ENCODE measurements at regions not wholly inside any gene's neighbourhood (a gene's known extent, or its start where the extent isn't known, plus 50 kb on each side); places are given as distances from the start of the nearest gene placed in this dataset.

DNA sequence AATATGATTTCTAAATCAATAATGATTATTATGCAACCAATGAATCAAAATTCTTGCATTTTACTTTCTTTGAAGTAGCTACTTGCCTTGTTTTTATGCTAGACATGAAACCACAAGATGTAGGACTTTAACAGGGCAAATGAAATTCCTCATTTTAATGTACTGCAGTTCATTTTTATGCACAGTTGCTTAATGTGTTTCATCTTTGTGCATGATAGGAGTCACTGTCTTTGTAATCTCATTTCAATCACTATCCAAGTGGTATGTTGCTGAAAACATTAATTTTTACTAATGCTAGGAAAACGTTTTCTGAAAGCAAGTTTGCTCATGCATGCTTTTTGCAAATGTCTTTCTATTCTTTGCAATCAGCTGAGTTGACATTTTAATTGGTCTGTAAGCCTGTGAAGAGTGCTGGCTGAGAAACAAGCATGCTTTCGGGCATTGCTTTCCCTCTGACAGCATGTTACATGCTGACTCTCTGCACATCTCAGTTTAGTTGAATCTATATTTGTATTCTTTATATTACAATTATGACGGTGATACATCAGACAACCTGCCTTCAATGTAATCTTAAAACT, 535.0 kb upstream of the CDH18 start:
- CTCF ChIA-PET = no interaction called here
- H3K36me3 ChIP-seq (ENCODE audit: control insufficient read depth in 2 of 2, insufficient read depth in 1 of 2, low read length in 2 of 2) = no peaks in the 10 kb centered on the region
- TF ChIP-seq ZNF133 (tag by site-specific recombination; IDR thresholded peaks at IDR 0.05) = no peak
- TF ChIP-seq BCL11A (tag by site-specific recombination; IDR thresholded peaks at IDR 0.05; ENCODE audit: low read depth) = no peak
- TF ChIP-seq ZNF548 (tag by site-specific recombination; IDR thresholded peaks at IDR 0.05) = no peak
- TF ChIP-seq, protein P1, sequence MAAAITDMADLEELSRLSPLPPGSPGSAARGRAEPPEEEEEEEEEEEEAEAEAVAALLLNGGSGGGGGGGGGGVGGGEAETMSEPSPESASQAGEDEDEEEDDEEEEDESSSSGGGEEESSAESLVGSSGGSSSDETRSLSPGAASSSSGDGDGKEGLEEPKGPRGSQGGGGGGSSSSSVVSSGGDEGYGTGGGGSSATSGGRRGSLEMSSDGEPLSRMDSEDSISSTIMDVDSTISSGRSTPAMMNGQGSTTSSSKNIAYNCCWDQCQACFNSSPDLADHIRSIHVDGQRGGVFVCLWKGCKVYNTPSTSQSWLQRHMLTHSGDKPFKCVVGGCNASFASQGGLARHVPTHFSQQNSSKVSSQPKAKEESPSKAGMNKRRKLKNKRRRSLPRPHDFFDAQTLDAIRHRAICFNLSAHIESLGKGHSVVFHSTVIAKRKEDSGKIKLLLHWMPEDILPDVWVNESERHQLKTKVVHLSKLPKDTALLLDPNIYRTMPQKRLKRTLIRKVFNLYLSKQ (tag by site-specific recombination; IDR thresholded peaks at IDR 0.05; ENCODE audit: borderline replicate concordance) = no peak
- POLR2A ChIA-PET = no interaction called here
- no peak overlapping the region for H3K27ac ChIP-seq (ENCODE audit: extremely low read depth, low read depth, low read length)
- no peaks in the 10 kb centered on the region for H3K4me1 ChIP-seq (ENCODE audit: control insufficient read depth, insufficient read depth, low read length)
- no peaks in the 10 kb centered on the region for H3K9me3 ChIP-seq (ENCODE audit: control insufficient read depth, insufficient read depth, low read depth, low read length)
- H3K4me3 ChIP-seq (ENCODE audit: low read depth, low read length) = no peak overlapping the region

DNA sequence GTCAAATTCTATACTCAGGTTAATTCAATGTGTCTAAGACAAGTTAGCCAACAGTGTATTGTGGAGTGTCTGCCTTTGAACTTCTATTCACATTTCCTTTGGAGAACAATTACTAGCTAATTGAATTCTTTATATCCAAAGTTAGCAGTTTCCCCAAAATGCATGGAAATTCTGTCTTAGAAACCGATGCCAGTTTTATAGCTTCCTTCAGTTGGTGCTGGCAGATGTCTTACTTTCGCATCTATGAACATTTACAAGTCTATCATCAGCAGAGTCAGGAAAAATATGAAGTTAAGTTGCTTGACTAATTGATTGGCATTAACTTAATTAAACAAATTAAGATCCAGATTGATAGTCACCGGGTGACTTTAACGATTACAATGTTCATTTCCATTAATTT, 527.6 kb upstream of the CDH18 start:
- CTCF ChIA-PET = no interaction called here

GRCh38 chr5:20514145-20514544, 526.1 kb upstream of the CDH18 start:
- no peak overlapping the region for H3K27ac ChIP-seq (ENCODE audit: extremely low read depth, low read depth, low read length)
- TF ChIP-seq ZNF529 (tag by site-specific recombination; IDR thresholded peaks at IDR 0.05; ENCODE audit: insufficient replicate concordance) (no peak), ZBTB10 (tag by site-specific recombination; IDR thresholded peaks at IDR 0.05) (no peak), ZFP3 (tag by site-specific recombination; IDR thresholded peaks at IDR 0.05; ENCODE audit: low read depth) (no peak), ZNF561 (tag by site-specific recombination; IDR thresholded peaks at IDR 0.05; ENCODE audit: borderline replicate concordance) (no peak), ELK4 (IDR thresholded peaks at IDR 0.05; ENCODE audit: borderline replicate concordance, low read depth, low read length) (no peak), HOXA7 (CRISPR knock-in tag; IDR thresholded peaks at IDR 0.05; ENCODE audit: borderline replicate concordance) (no peak), ZNF704 (tag by site-specific recombination; IDR thresholded peaks at IDR 0.05) (no peak), ZNF184 (tag by site-specific recombination; IDR thresholded peaks at IDR 0.05) (no peak), REPIN1 (tag by site-specific recombination; IDR thresholded peaks at IDR 0.05; ENCODE audit: low read depth) (no peak), ZBTB17 (tag by site-specific recombination; IDR thresholded peaks at IDR 0.05) (no peak), ZNF114 (tag by site-specific recombination; IDR thresholded peaks at IDR 0.05) (no peak), WT1 (tag by site-specific recombination; IDR thresholded peaks at IDR 0.05) (no peak)
- TF ChIP-seq, protein P2, sequence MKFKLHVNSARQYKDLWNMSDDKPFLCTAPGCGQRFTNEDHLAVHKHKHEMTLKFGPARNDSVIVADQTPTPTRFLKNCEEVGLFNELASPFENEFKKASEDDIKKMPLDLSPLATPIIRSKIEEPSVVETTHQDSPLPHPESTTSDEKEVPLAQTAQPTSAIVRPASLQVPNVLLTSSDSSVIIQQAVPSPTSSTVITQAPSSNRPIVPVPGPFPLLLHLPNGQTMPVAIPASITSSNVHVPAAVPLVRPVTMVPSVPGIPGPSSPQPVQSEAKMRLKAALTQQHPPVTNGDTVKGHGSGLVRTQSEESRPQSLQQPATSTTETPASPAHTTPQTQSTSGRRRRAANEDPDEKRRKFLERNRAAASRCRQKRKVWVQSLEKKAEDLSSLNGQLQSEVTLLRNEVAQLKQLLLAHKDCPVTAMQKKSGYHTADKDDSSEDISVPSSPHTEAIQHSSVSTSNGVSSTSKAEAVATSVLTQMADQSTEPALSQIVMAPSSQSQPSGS (tag by site-specific recombination; IDR thresholded peaks at IDR 0.05; ENCODE audit: low read depth) = no peak
- H3K4me1 ChIP-seq (ENCODE audit: control insufficient read depth, insufficient read depth, low read length) = no peaks in the 10 kb centered on the region
- H3K36me3 ChIP-seq (ENCODE audit: control insufficient read depth in 2 of 2, insufficient read depth in 1 of 2, low read length in 2 of 2) = no peaks in the 10 kb centered on the region
- ChIA-PET CTCF (no interaction called here), POLR2A (no interaction called here)
- H3K4me3 ChIP-seq (ENCODE audit: low read depth, low read length) = no peak overlapping the region
- H3K9me3 ChIP-seq (ENCODE audit: control insufficient read depth, insufficient read depth, low read depth, low read length) = no peaks in the 10 kb centered on the region

More for the DNA sequence above, 527.6 kb upstream of the CDH18 start:
- no peaks in the 10 kb centered on the region for H3K9me3 ChIP-seq (ENCODE audit: control insufficient read depth, insufficient read depth, low read depth, low read length)
- TF ChIP-seq ZNF114 (tag by site-specific recombination; IDR thresholded peaks at IDR 0.05) (no peak), ZNF416 (tag by site-specific recombination; IDR thresholded peaks at IDR 0.05) (no peak), ZNF544 (tag by site-specific recombination; IDR thresholded peaks at IDR 0.05) (no peak), ZNF433 (tag by site-specific recombination; IDR thresholded peaks at IDR 0.05; ENCODE audit: low read depth) (no peak), ZNF521 (tag by site-specific recombination; IDR thresholded peaks at IDR 0.05) (no peak), SALL2 (tag by site-specific recombination; IDR thresholded peaks at IDR 0.05; ENCODE audit: borderline replicate concordance) (no peak), ZNF24 (tag by site-specific recombination; IDR thresholded peaks at IDR 0.05) (no peak), ZNF37A (tag by site-specific recombination; IDR thresholded peaks at IDR 0.05) (no peak), FEZF1 (tag by site-specific recombination; IDR thresholded peaks at IDR 0.05) (no peak), ZNF16 (tag by site-specific recombination; IDR thresholded peaks at IDR 0.05; ENCODE audit: low read depth) (no peak)
- H3K27ac ChIP-seq (ENCODE audit: extremely low read depth, low read depth, low read length) = no peak overlapping the region
- POLR2A ChIA-PET = no interaction called here
- no peak overlapping the region for H3K4me3 ChIP-seq (ENCODE audit: low read depth, low read length)
- no peaks in the 10 kb centered on the region for H3K36me3 ChIP-seq (ENCODE audit: control insufficient read depth in 2 of 2, insufficient read depth in 1 of 2, low read length in 2 of 2)
- H3K4me1 ChIP-seq (ENCODE audit: control insufficient read depth, insufficient read depth, low read length) = no peaks in the 10 kb centered on the region
